Erythroblast (primary cell): ENCODE measurements at regions not wholly inside any gene's neighbourhood (a gene's known extent, or its start where the extent isn't known, plus 50 kb on each side); places are given as distances from the start of the nearest gene placed in this dataset.

Experiments
- GATA1 ChIP-seq: IDR thresholded peaks from 2 replicates; pipeline ENCODE4 v1.6.1; 2011; ENCODE audit warnings: low read depth, mild to moderate bottlenecking, control low read depth, low read length, moderate library complexity
- POLR2A ChIP-seq: IDR thresholded peaks from 2 replicates; pipeline ENCODE4 v1.6.1; 2011; ENCODE audit warnings: mild to moderate bottlenecking, low read length

GRCh38 chr20:4068708-4069107, 53.4 kb upstream of the RNF24 start:
- TF ChIP-seq POLR2A = no peak
- no peak for TF ChIP-seq GATA1
